Head of caudate nucleus (tissue), 42 donors: ENCODE measurements at regions not wholly inside any gene's neighbourhood (a gene's known extent, or its start where the extent isn't known, plus 50 kb on each side); places are given as distances from the start of the nearest gene placed in this dataset.

Experiments used
- DNase-seq, 42 donors: peaks; one replicate each; pipeline versions ENCODE4 v3.0.0 to v3.0.0-alpha.2; 2020 to 2021; ENCODE audit warnings: mixed read lengths in 7 of 42
- intact Hi-C: fragments of 100-400 bp; cut with DNase I; formaldehyde crosslinking; loops from one replicate; pipeline ENCODE4 v1.15.0; 2022

DNA sequence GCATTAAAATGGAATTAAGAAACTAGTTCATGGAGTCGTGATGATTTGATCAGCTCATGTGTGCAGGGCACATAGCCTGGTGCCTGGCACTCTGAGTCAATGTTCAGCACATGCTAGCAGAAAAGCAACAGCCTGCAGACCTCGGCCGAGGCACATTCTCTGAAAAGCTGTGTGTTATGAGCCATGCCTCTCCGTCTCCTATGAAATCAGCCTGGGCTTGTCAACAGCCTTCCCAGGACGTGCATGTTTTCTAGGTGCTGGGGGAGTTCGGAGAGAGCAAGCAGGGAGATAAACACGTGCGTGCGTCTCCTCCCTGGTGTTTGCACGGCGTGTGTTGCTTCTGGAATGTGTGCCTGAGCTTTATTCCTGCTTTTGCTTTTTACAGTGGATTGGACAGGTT lies 207.8 kb upstream of the KCNG1 start:
- no peak for DNase-seq
- intact Hi-C loops = no loop called here

DNA sequence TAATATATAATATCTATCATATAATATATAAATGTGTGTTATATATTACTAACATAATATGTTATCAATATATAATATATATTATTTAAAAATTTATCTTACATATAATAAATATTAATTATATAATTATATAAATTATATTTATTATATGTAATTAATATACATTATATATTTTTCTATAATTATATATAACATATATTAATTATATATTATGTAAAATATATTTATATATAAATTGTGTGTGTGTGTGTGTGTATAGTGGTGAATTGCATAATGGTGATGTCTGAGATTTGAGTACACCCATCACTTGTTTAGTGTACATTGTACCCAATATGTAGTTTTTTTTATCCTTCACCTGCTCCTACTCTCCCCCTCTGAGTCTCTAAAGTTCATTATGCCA lies 205.9 kb upstream of the KCNG1 start:
- intact Hi-C loops = no loop called here
- no peak for DNase-seq

GRCh38 chr20:51227744-51228143 lies 204.8 kb upstream of the KCNG1 start:
- no peak for DNase-seq
- intact Hi-C loops = no loop called here

GRCh38 chr20:51223183-51223720 lies 200.3 kb upstream of the KCNG1 start:
- DNase-seq = no peak
- intact Hi-C loops = loop anchor here (5.0 kb wide), 1 partner anchor 84 kb away; no protein-coding TSS in a partner anchor

- DNase-seq = peak in 1 of 42 donors; percentile 6
- intact Hi-C loops = loop anchor here (5.0 kb wide), 1 partner anchor 85 kb away; no protein-coding TSS in a partner anchor
These were observed 199.0 kb upstream of the KCNG1 start for GRCh38 chr20:51221791-51222408.

GRCh38 chr20:51221103-51221502 lies 198.2 kb upstream of the KCNG1 start:
- DNase-seq = no peak
- intact Hi-C loops = loop anchor here (5.0 kb wide), 1 partner anchor 86 kb away; no protein-coding TSS in a partner anchor

GRCh38 chr20:51220293-51220706 lies 197.4 kb upstream of the KCNG1 start:
- intact Hi-C loops = loop anchor here (5.0 kb wide), 1 partner anchor 87 kb away; no protein-coding TSS in a partner anchor
- DNase-seq = peak; percentile 12 to 85 (median 62)

- DNase-seq = no peak
- intact Hi-C loops = no loop called here
These were observed 196.6 kb upstream of the KCNG1 start for GRCh38 chr20:51219544-51219943.

- intact Hi-C loops = no loop called here
- no peak for DNase-seq
These were observed 195.7 kb upstream of the KCNG1 start for GRCh38 chr20:51218603-51219002.

GRCh38 chr20:51217347-51218045 lies 194.6 kb upstream of the KCNG1 start:
- intact Hi-C loops = no loop called here

GRCh38 chr20:51216850-51217249 lies 193.9 kb upstream of the KCNG1 start:
- intact Hi-C loops = no loop called here
- DNase-seq = no peak

More at GRCh38 chr20:51217347-51218045, 194.6 kb upstream of the KCNG1 start:
- no peak for DNase-seq

DNA sequence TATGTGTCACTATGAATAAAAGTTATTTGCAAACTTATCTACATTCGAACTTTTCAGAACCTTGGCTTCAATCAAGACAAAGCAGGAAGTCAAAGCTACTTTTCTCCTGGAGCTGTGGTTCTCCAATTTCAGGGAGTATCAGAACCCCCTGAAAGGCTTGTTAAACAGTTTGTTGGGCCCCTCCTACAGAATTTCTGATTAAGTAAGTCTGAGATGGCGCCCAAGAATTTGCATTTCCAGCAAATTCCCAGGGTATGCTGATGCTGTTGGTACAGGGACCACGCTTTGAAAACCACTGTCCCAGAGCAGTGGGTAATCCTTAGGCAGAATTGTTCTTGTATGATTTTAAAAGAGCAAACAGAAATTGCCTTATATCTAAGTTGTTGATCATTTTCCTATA lies 189.9 kb upstream of the KCNG1 start:
- no peak for DNase-seq
- intact Hi-C loops = no loop called here

- no peak for DNase-seq
These were observed 188.3 kb upstream of the KCNG1 start for GRCh38 chr20:51211191-51211590.

DNA sequence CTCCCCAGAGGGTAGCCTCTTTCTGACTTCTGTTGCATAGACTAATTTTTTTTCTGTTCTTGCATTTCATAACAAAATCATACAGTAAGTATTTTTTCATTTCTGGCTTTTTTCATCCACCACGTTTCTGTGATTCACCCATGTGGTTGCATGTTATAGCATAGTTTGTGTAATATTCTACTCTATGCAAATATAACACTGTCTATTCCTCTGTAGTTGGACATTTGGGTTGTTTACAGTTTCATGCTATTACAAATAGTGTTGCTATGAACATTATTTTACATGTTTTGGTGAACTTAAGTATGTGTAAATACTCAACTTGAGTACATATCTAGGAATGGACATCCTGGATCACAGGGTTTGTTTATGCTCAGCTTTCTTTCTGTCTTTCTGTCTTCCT lies 187.2 kb upstream of the KCNG1 start:
- no peak for DNase-seq
- intact Hi-C loops = no loop called here

More at GRCh38 chr20:51211191-51211590, 188.3 kb upstream of the KCNG1 start:
- intact Hi-C loops = no loop called here

GRCh38 chr20:51208162-51208561 lies 185.3 kb upstream of the KCNG1 start:
- intact Hi-C loops = no loop called here
- no peak for DNase-seq

- intact Hi-C loops = no loop called here
- no peak for DNase-seq
These were observed 183.2 kb upstream of the KCNG1 start for GRCh38 chr20:51206032-51206662.

DNA sequence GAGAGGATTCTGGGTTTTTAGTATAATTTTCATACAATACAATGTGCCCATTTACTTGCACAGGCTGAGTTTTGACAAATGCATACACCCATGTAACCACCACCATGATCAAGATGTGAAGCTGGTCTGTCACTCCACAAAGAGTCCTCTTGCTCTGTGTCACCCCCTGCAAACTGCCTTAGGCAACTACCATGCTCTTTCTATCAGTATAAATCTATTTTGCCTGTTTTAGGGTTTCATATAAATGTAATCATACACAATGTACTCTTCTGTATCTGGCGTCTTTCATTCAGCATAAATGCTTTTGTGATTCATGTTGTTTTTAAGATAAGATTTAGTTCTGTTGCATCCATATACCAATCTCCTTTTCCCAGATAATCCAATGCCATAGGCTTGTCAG lies 181.9 kb upstream of the KCNG1 start:
- intact Hi-C loops = no loop called here
- no peak for DNase-seq

DNA sequence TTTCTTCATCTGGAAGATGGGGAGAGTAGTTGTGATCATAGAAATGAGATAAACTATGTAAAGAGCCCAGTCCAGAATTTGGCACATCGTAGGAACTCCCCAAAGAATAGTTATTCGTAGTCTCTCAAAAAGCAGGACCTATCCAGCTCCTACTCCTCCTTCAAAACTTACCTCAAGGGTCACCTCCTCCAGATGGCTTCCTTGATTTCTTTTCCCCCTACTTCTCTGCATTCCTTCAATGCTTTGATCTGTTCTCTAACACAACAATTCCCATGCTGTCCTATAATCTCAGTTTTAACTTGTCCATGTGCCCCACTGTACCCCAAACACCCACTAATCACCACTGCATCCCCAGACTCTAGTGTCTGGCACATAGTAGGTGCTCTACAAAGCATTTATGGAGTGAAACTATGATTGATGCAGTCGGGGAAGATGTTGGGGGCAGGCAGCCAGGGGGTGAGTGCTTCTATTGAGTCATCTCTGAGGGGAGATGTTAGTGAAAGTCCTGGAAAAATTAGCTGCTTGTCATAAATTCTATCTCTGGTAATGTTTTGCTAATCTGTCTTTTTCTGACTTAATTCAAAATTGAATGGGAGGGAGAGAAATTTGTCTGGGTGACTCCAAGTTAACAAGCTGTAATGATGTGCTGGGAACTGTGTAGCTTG lies 181.3 kb upstream of the KCNG1 start:
- intact Hi-C loops = no loop called here
- DNase-seq = peak in 9 of 42 donors; percentile 12 to 53 (median 24)

- intact Hi-C loops = no loop called here
- DNase-seq = no peak
These were observed 179.4 kb upstream of the KCNG1 start for GRCh38 chr20:51202304-51202703.
